Upper lobe of left lung (tissue), 6 donors: ENCODE measurements at regions not wholly inside any gene's neighbourhood (a gene's known extent, or its start where the extent isn't known, plus 50 kb on each side); places are given as distances from the start of the nearest gene placed in this dataset.

Experiments
- ATAC-seq, 2 donors: fragments of 200-7000 bp; cut with Tn5 transposase; one replicate each; pipeline ENCODE4 v1.9.1; 2022; ENCODE audit warnings: mild to moderate bottlenecking in 2 of 2, moderate library complexity in 2 of 2; ENCODE audit not compliant: low FRiP score in 2 of 2
- DNase-seq, 2 donors: peaks; one replicate each; pipeline ENCODE4 v3.0.0-alpha.2; 2019 to 2020
- H3K27ac ChIP-seq, 4 donors: fragments of 200-600 bp; sonication (generic); one replicate each; pipeline ENCODE4 v1.5.1; 2016 to 2019
- H3K27me3 ChIP-seq, 4 donors: fragments of 200-600 bp; sonication (generic); one replicate each; pipeline ENCODE4 v1.5.1; 2017 to 2019
- H3K36me3 ChIP-seq, 4 donors: fragments of 200-600 bp; sonication (generic); one replicate each; pipeline ENCODE4 v1.5.1; 2016 to 2019
- H3K4me1 ChIP-seq, 4 donors: fragments of 200-600 bp; sonication (generic); one replicate each; pipeline ENCODE4 v1.5.1; 2018 to 2019
- H3K4me3 ChIP-seq, 4 donors: fragments of 200-600 bp; sonication (generic); one replicate each; pipeline ENCODE4 v1.5.1; 2017 to 2019; ENCODE audit warnings: mild to moderate bottlenecking in 2 of 4, moderate library complexity in 1 of 4
- H3K9me3 ChIP-seq, 4 donors: fragments of 200-600 bp; sonication (generic); one replicate each; pipeline ENCODE4 v1.5.1; 2018 to 2019
- EP300 ChIP-seq, 4 donors: sonication (generic); formaldehyde crosslinking; IDR thresholded peaks; one replicate each; pipeline ENCODE4 v1.5.1; 2017; ENCODE audit warnings: antibody characterized with exemption in 4 of 4, control low read depth in 2 of 4
- POLR2A ChIP-seq, 4 donors: fragments of 450-650 bp; IDR thresholded peaks; one replicate each; pipeline ENCODE4 v1.5.1; 2016 to 2017; ENCODE audit warnings: antibody characterized with exemption in 4 of 4, mild to moderate bottlenecking in 2 of 4
- POLR2AphosphoS5 ChIP-seq, 2 donors: sonication (generic); formaldehyde crosslinking; IDR thresholded peaks; one replicate each; pipeline ENCODE4 v1.5.1; 2017; ENCODE audit warnings: antibody characterized with exemption in 2 of 2
- WGBS, 2 donors: methylation state at CpG; one replicate each; pipeline ENCODE4 v1.1.5; 2017 to 2018; 5-methylcytosine and 5-hydroxymethylcytosine counted together
- TF ChIP-seq, protein P1 (sequence below), 6 experiments: fragments of 450-650 bp in 4 of 6; fragments of 200-600 bp in 2 of 6; sonication (generic) in 2 of 6; IDR thresholded peaks; one replicate each; pipeline ENCODE4 v1.5.1; 2016 to 2019; ENCODE audit warnings: antibody characterized with exemption in 6 of 6
- donor health status: DM: no; HTN: no; CAD: no; lungs with moderate emphysema.
- donor health status: DM: no; HTN: yes; CAD: no; lungs with severe emphysema.

GRCh38 chr7:24140001-24140400 is 144.0 kb upstream of the NPY start:
- Histone ChIP-seq H3K4me1 (no peaks in the 10 kb centered on the region), H3K36me3 (no peaks in the 10 kb centered on the region), H3K27ac (no peak overlapping the region), H3K9me3 (no peaks in the 10 kb centered on the region), H3K27me3 (no peaks in the 10 kb centered on the region), H3K4me3 (no peak overlapping the region)
- TF ChIP-seq POLR2A (IDR thresholded peaks at IDR 0.05) (no peak), EP300 (IDR thresholded peaks at IDR 0.05) (no peak), POLR2AphosphoS5 (IDR thresholded peaks at IDR 0.05) (no peak)
- TF ChIP-seq, protein P1, sequence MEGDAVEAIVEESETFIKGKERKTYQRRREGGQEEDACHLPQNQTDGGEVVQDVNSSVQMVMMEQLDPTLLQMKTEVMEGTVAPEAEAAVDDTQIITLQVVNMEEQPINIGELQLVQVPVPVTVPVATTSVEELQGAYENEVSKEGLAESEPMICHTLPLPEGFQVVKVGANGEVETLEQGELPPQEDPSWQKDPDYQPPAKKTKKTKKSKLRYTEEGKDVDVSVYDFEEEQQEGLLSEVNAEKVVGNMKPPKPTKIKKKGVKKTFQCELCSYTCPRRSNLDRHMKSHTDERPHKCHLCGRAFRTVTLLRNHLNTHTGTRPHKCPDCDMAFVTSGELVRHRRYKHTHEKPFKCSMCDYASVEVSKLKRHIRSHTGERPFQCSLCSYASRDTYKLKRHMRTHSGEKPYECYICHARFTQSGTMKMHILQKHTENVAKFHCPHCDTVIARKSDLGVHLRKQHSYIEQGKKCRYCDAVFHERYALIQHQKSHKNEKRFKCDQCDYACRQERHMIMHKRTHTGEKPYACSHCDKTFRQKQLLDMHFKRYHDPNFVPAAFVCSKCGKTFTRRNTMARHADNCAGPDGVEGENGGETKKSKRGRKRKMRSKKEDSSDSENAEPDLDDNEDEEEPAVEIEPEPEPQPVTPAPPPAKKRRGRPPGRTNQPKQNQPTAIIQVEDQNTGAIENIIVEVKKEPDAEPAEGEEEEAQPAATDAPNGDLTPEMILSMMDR (IDR thresholded peaks at IDR 0.05) = no peak
- DNase-seq = no peak
- ATAC-seq = no peak
- WGBS, 2 donors = 60 to 69% methylated on average over 4 of the region's 4 CpGs

GRCh38 chr7:24141874-24142509 is 142.0 kb upstream of the NPY start:
- WGBS, 2 donors = 74 to 86% methylated on average over 15 of the region's 15 CpGs
- DNase-seq (peak in 1 of 2 donors; percentile 32), ATAC-seq (no peak)
- TF ChIP-seq EP300 (IDR thresholded peaks at IDR 0.05) (no peak), POLR2AphosphoS5 (IDR thresholded peaks at IDR 0.05) (no peak), POLR2A (IDR thresholded peaks at IDR 0.05) (no peak)
- TF ChIP-seq, protein P1 (IDR thresholded peaks at IDR 0.05) = no peak
- H3K9me3 ChIP-seq = no peaks in the 10 kb centered on the region
- H3K36me3 ChIP-seq = no peaks in the 10 kb centered on the region
- no peak overlapping the region for H3K4me3 ChIP-seq
- H3K4me1 ChIP-seq = no peaks in the 10 kb centered on the region
- no peaks in the 10 kb centered on the region for H3K27me3 ChIP-seq
- no peak overlapping the region for H3K27ac ChIP-seq

DNA sequence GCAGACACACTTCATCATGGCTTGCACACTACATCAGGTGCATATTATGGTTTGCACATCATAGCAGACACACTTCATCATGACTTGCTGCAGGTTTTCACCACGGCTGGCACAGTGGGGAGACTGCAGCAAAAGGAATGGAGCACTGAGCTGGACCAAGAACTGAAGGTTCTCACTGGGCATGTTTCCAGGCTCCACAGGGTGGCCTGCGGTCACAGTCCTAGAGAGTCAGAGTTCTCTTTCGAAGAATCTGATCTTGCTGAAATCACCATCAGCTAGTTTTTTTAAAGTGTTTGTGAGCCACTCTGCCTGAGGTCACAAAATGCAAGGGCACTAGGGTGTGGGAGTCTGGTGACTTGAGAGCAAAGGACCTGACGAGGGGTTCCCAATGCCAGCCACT is 140.4 kb upstream of the NPY start:
- Histone ChIP-seq H3K27me3 (no peaks in the 10 kb centered on the region), H3K27ac (no peak overlapping the region), H3K4me1 (no peaks in the 10 kb centered on the region), H3K4me3 (no peak overlapping the region), H3K9me3 (no peaks in the 10 kb centered on the region), H3K36me3 (no peaks in the 10 kb centered on the region)
- DNase-seq (no peak), ATAC-seq (peak in 1 of 2 donors; percentile 34)
- TF ChIP-seq POLR2AphosphoS5 (IDR thresholded peaks at IDR 0.05) (no peak), POLR2A (IDR thresholded peaks at IDR 0.05) (no peak)
- WGBS, 2 donors = 68 to 80% methylated on average over 3 to 4 of the region's 4 CpGs

- H3K27ac ChIP-seq = no peak overlapping the region
- H3K4me3 ChIP-seq = no peak overlapping the region
- DNase-seq (no peak), ATAC-seq (no peak)
- WGBS, 2 donors = 38 to 48% methylated on average over 1 of the region's 1 CpG
- no peaks in the 10 kb centered on the region for H3K27me3 ChIP-seq
- H3K9me3 ChIP-seq = peaks cover 0 to 5% (median 2%) of the 10 kb centered on the region in 4 donors
- no peaks in the 10 kb centered on the region for H3K36me3 ChIP-seq
- no peaks in the 10 kb centered on the region for H3K4me1 ChIP-seq
- TF ChIP-seq EP300 (IDR thresholded peaks at IDR 0.05) (no peak), POLR2A (IDR thresholded peaks at IDR 0.05) (no peak)
Measured at GRCh38 chr7:24151944-24152343, 132.0 kb upstream of the NPY start.

GRCh38 chr7:24152356-24152755 is 131.6 kb upstream of the NPY start:
- H3K36me3 ChIP-seq = no peaks in the 10 kb centered on the region
- no peak overlapping the region for H3K27ac ChIP-seq
- no peaks in the 10 kb centered on the region for H3K4me1 ChIP-seq
- H3K27me3 ChIP-seq = no peaks in the 10 kb centered on the region
- H3K9me3 ChIP-seq = peaks cover 0 to 5% (median 2%) of the 10 kb centered on the region in 4 donors
- H3K4me3 ChIP-seq = no peak overlapping the region
- DNase-seq (no peak), ATAC-seq (peak in 1 of 2 donors; percentile 51)
- TF ChIP-seq EP300 (IDR thresholded peaks at IDR 0.05) = no peak
- TF ChIP-seq POLR2AphosphoS5 (IDR thresholded peaks at IDR 0.05) = no peak
- no peak for TF ChIP-seq POLR2A (IDR thresholded peaks at IDR 0.05)
- TF ChIP-seq, protein P1 (IDR thresholded peaks at IDR 0.05) = no peak
- WGBS, 2 donors = 20 to 33% methylated on average over 1 of the region's 1 CpG

DNA sequence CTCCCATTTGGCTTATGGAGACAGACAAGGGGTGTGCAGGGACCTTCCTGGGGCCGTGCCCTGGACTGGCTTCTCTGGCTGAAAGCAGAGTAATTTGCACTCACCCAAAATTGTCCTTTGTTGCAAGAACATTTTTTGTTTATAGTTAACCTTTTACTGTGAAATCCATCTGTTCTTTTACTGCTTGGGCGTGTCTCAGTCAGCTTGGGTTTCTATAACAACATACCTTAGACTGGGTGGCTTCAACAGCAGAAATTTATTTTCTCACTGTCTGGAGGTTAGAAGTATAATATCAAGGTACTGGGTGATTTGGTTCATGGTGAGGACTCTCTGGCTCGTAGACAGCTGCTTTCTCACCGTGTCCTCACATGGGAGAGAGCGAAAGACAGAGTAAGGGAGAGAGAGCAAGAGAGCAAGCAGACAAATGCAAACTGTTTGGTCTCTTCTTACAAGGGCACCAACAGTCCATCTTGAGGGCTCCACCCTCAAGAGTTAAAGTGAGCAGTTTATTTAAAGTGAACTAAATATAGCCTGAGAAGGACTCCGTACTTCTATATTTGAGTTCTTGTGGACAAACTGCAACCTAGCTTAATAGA is 131.0 kb upstream of the NPY start:
- Histone ChIP-seq H3K36me3 (no peaks in the 10 kb centered on the region), H3K4me1 (no peaks in the 10 kb centered on the region), H3K9me3 (peaks cover 0 to 5% (median 2%) of the 10 kb centered on the region in 4 donors), H3K4me3 (no peak overlapping the region), H3K27me3 (no peaks in the 10 kb centered on the region), H3K27ac (no peak overlapping the region)
- TF ChIP-seq POLR2AphosphoS5 (IDR thresholded peaks at IDR 0.05) = no peak
- no peak for TF ChIP-seq EP300 (IDR thresholded peaks at IDR 0.05)
- TF ChIP-seq, protein P1 (IDR thresholded peaks at IDR 0.05) = no peak
- no peak for TF ChIP-seq POLR2A (IDR thresholded peaks at IDR 0.05)
- ATAC-seq (no peak), DNase-seq (no peak)
- WGBS, 2 donors = 69 to 77% methylated on average over 6 of the region's 6 CpGs
